Esophagus muscularis mucosa (tissue), 4 donors: ENCODE measurements at regions not wholly inside any gene's neighbourhood (a gene's known extent, or its start where the extent isn't known, plus 50 kb on each side); places are given as distances from the start of the nearest gene placed in this dataset.

Experiments
- DNase-seq: peaks from one replicate; pipeline ENCODE4 v3.0.0-alpha.2; 2017; ENCODE audit errors: extremely low spot score
- H3K27ac ChIP-seq, 4 donors: fragments of 200-600 bp; sonication (generic); replicated peaks in 1 of 4; 1 replicate in 3 of 4; 2 replicates in 1 of 4; pipeline ENCODE4 v1.5.1; 2016 to 2019; ENCODE audit warnings: mild to moderate bottlenecking in 1 of 4
- H3K27me3 ChIP-seq, 4 donors: fragments of 200-600 bp; sonication (generic); one replicate each; pipeline versions ENCODE4 v1.5.1 to v1.6.0; 2016 to 2019
- H3K36me3 ChIP-seq, 4 donors: fragments of 200-600 bp; sonication (generic); one replicate each; pipeline ENCODE4 v1.5.1; 2016 to 2019
- H3K4me1 ChIP-seq, 4 donors: fragments of 200-600 bp; sonication (generic); one replicate each; pipeline ENCODE4 v1.5.1; 2016 to 2019
- H3K4me3 ChIP-seq, 4 donors: fragments of 200-600 bp; sonication (generic); 1 replicate in 2 of 4; 2 replicates in 2 of 4; pipeline ENCODE4 v1.5.1; 2016 to 2019; ENCODE audit warnings: mild to moderate bottlenecking in 4 of 4, moderate library complexity in 1 of 4
- H3K9me3 ChIP-seq, 4 donors: fragments of 200-600 bp; sonication (generic); 1 replicate in 3 of 4; 2 replicates in 1 of 4; pipeline ENCODE4 v1.5.1; 2016 to 2019
- CTCF ChIP-seq, 3 experiments: fragments of 200-600 bp in 2 of 3; fragments of 450-650 bp in 1 of 3; sonication (generic) in 2 of 3; IDR thresholded peaks; one replicate each; pipeline ENCODE4 v1.5.1; 2017 to 2019; ENCODE audit warnings: antibody characterized with exemption in 3 of 3, mild to moderate bottlenecking in 2 of 3, moderate library complexity in 1 of 3
- EP300 ChIP-seq: sonication (generic); formaldehyde crosslinking; IDR thresholded peaks from one replicate; pipeline ENCODE4 v1.6.1; 2017; ENCODE audit warnings: antibody characterized with exemption
- POLR2A ChIP-seq: fragments of 450-650 bp; IDR thresholded peaks from one replicate; pipeline ENCODE4 v1.6.1; 2017; ENCODE audit warnings: antibody characterized with exemption, moderate library complexity, mild to moderate bottlenecking, low read depth
- POLR2AphosphoS5 ChIP-seq, 2 donors: sonication (generic); formaldehyde crosslinking; IDR thresholded peaks; one replicate each; pipeline ENCODE4 v1.6.1; 2017; ENCODE audit warnings: antibody characterized with exemption in 2 of 2
- WGBS: methylation state at CpG from one replicate; pipeline ENCODE4 v1.1.5; 2018; 5-methylcytosine and 5-hydroxymethylcytosine counted together
- intact Hi-C: fragments of 100-400 bp; cut with DNase I; formaldehyde crosslinking; loops from one replicate; pipeline ENCODE4 v1.15.1; 2023

GRCh38 chr15:62894322-62895085, 148.0 kb upstream of the TPM1 start:
- Histone ChIP-seq H3K36me3 (no peaks in the 10 kb centered on the region), H3K4me3 (no peak overlapping the region), H3K9me3 (no peaks in the 10 kb centered on the region), H3K27ac (peak overlapping the region; percentile 36 to 95 (median 93)), H3K4me1 (peaks cover 43 to 72% (median 69%) of the 10 kb centered on the region in 4 donors), H3K27me3 (no peaks in the 10 kb centered on the region)
- 94% methylated on average over 7 of the region's 10 CpGs for WGBS
- intact Hi-C loops: no loop called here
- DNase-seq: no peak
- TF ChIP-seq POLR2AphosphoS5 (IDR thresholded peaks at IDR 0.05) (peak in 1 of 2 donors; percentile 38), EP300 (no peak)

GRCh38 chr15:62895139-62895866, 147.2 kb upstream of the TPM1 start:
- Histone ChIP-seq H3K9me3 (no peaks in the 10 kb centered on the region), H3K27ac (peak overlapping the region; percentile 92 to 95 (median 94)), H3K4me1 (peaks cover 50 to 72% (median 69%) of the 10 kb centered on the region in 4 donors), H3K4me3 (no peak overlapping the region), H3K36me3 (no peaks in the 10 kb centered on the region), H3K27me3 (no peaks in the 10 kb centered on the region)
- intact Hi-C loops: no loop called here
- TF ChIP-seq POLR2A (no peak), EP300 (no peak), CTCF (IDR thresholded peaks at IDR 0.05) (no peak), POLR2AphosphoS5 (IDR thresholded peaks at IDR 0.05) (no peak)
- 70% methylated on average over 6 of the region's 6 CpGs for WGBS
- DNase-seq: no peak

GRCh38 chr15:62895905-62896316, 146.6 kb upstream of the TPM1 start:
- H3K27ac ChIP-seq: peak overlapping the region; percentile 92 to 95 (median 94)
- no peak for DNase-seq
- H3K4me1 ChIP-seq: peaks cover 56 to 72% (median 69%) of the 10 kb centered on the region in 4 donors
- no peak overlapping the region for H3K4me3 ChIP-seq
- no peaks in the 10 kb centered on the region for H3K36me3 ChIP-seq
- TF ChIP-seq POLR2A: no peak
- TF ChIP-seq EP300: no peak
- no peak for TF ChIP-seq POLR2AphosphoS5 (IDR thresholded peaks at IDR 0.05)
- no peak for TF ChIP-seq CTCF (IDR thresholded peaks at IDR 0.05)
- no peaks in the 10 kb centered on the region for H3K9me3 ChIP-seq
- 52% methylated on average over 1 of the region's 1 CpG for WGBS
- intact Hi-C loops: no loop called here
- no peaks in the 10 kb centered on the region for H3K27me3 ChIP-seq

- WGBS: 92% methylated on average over 3 of the region's 3 CpGs
- Histone ChIP-seq H3K27ac (peak overlapping the region; percentile 92 to 95 (median 94)), H3K36me3 (no peaks in the 10 kb centered on the region), H3K4me3 (no peak overlapping the region), H3K27me3 (no peaks in the 10 kb centered on the region), H3K4me1 (peaks cover 58 to 75% (median 71%) of the 10 kb centered on the region in 4 donors), H3K9me3 (no peaks in the 10 kb centered on the region)
- TF ChIP-seq CTCF (IDR thresholded peaks at IDR 0.05) (no peak), POLR2AphosphoS5 (IDR thresholded peaks at IDR 0.05) (no peak), EP300 (no peak), POLR2A (no peak)
- DNase-seq: no peak
- intact Hi-C loops: no loop called here
Observed at GRCh38 chr15:62896380-62896866, 146.1 kb upstream of the TPM1 start.

- no peaks in the 10 kb centered on the region for H3K27me3 ChIP-seq
- peaks cover 64 to 81% (median 77%) of the 10 kb centered on the region in 4 donors for H3K4me1 ChIP-seq
- H3K9me3 ChIP-seq: no peaks in the 10 kb centered on the region
- peak; percentile 95 for DNase-seq
- peak overlapping the region; percentile 92 to 95 (median 94) for H3K27ac ChIP-seq
- intact Hi-C loops: no loop called here
- H3K4me3 ChIP-seq: peak overlapping the region; percentile 18 to 39 (median 24)
- TF ChIP-seq POLR2A: no peak
- peak; percentile 98 for TF ChIP-seq EP300
- peak; percentile 94 to 95 for TF ChIP-seq POLR2AphosphoS5 (IDR thresholded peaks at IDR 0.05)
- peak in 1 of 3 experiments; percentile 4 for TF ChIP-seq CTCF (IDR thresholded peaks at IDR 0.05)
- no peaks in the 10 kb centered on the region for H3K36me3 ChIP-seq
- WGBS: 35% methylated on average over 9 of the region's 19 CpGs
Observed at GRCh38 chr15:62896969-62897486, 145.5 kb upstream of the TPM1 start.
